Karpas-422 (cell line): ENCODE measurements at regions not wholly inside any gene's neighbourhood (a gene's known extent, or its start where the extent isn't known, plus 50 kb on each side); places are given as distances from the start of the nearest gene placed in this dataset.
"Not testable (repeated sequence)": the region's sequence is repeated elsewhere in the genome, so short reads cannot be mapped to it uniquely, and the experiment has no call there.

Experiments used
- DNase-seq: peaks from one replicate; pipeline ENCODE4 v3.0.0-alpha.2; 2015
- H2AFZ ChIP-seq: fragments of 200-600 bp; sonication (generic); 2 replicates; pipeline ENCODE4 v1.6.1; 2014; ENCODE audit warnings: antibody characterized with exemption, low read length, mixed read lengths
- H3K27ac ChIP-seq: fragments of 200-600 bp; sonication (generic); 2 replicates; pipeline ENCODE4 v1.5.1; 2014; ENCODE audit warnings: mild to moderate bottlenecking, low read length, moderate library complexity
- H3K27me3 ChIP-seq: fragments of 200-600 bp; sonication (generic); 2 replicates; pipeline ENCODE4 v1.6.1; 2014; ENCODE audit warnings: low read length, mixed read lengths
- H3K36me3 ChIP-seq: fragments of 200-600 bp; sonication (generic); 2 replicates; pipeline ENCODE4 v1.6.1; 2014; ENCODE audit warnings: low read length, mixed read lengths; ENCODE audit not compliant: insufficient read depth
- H3K4me1 ChIP-seq: fragments of 200-600 bp; sonication (generic); 2 replicates; pipeline ENCODE4 v1.6.1; 2014; ENCODE audit warnings: mild to moderate bottlenecking, low read length, mixed read lengths
- H3K4me2 ChIP-seq: fragments of 200-600 bp; sonication (generic); 2 replicates; pipeline ENCODE4 v1.6.1; 2014; ENCODE audit warnings: low read length, low read depth, mild to moderate bottlenecking; ENCODE audit not compliant: poor library complexity, severe bottlenecking
- H3K4me3 ChIP-seq: fragments of 200-600 bp; sonication (generic); 2 replicates; pipeline ENCODE4 v1.5.1; 2014; ENCODE audit warnings: mild to moderate bottlenecking, antibody characterized with exemption, low read length, mixed read lengths
- H3K79me2 ChIP-seq: fragments of 200-600 bp; sonication (generic); 2 replicates; pipeline ENCODE4 v1.6.1; 2014; ENCODE audit warnings: mild to moderate bottlenecking, low read length, mixed read lengths
- H3K9ac ChIP-seq: fragments of 200-600 bp; sonication (generic); 2 replicates; pipeline ENCODE4 v1.6.0; 2014; ENCODE audit warnings: low read length
- H3K9me2 ChIP-seq: fragments of 200-600 bp; sonication (generic), shearing (Covaris generic); replicated peaks from 2 replicates; pipeline ENCODE4 v1.6.0; 2014; ENCODE audit warnings: mild to moderate bottlenecking, low read length, moderate library complexity; ENCODE audit not compliant: insufficient read depth
- H3K9me3 ChIP-seq: fragments of 300-700, 200-600 bp; sonication (generic); 2 replicates; pipeline ENCODE4 v1.6.1; 2014; ENCODE audit warnings: low read length, mixed read lengths
- H4K20me1 ChIP-seq: fragments of 200-600 bp; sonication (generic); 2 replicates; pipeline ENCODE4 v1.6.1; 2014; ENCODE audit warnings: mild to moderate bottlenecking, antibody characterized with exemption, low read length, low read depth; ENCODE audit not compliant: insufficient read depth

DNA sequence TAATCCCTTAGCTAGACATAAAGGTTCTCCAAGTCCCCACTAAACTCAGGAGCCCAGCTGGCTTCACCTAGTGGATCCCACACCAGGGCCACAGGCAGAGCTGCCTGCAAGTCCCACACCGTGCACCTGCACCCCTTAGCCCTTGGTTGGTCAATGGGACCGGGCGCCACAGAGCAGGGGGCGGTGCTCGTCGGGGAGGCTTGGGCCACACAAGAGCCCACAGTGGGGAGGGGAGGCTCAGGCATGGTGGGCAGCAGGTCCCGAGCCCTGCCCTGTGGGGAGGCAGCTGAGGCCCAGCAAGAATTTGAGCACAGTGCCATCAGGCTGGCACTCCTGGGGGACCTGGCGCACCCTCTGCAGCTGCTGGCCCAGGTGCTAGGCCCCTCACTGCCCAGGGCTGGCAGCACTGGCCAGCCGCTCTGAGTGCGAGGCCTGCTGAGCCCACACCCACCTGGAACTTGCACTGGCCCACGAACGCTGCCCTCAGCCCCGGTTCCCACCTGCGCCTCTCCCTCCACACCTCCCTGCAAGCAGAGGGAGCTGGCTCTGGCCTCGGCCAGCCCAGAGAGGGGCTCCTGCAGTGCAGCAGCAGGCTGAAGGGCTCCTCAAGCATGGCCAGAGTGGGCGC, 101.7 kb upstream of the PGR start:
- not testable (repeated sequence) for H3K27me3 ChIP-seq, H2AFZ ChIP-seq, H3K79me2 ChIP-seq, H3K9me2 ChIP-seq, H3K9ac ChIP-seq, H3K36me3 ChIP-seq, DNase-seq, H3K27ac ChIP-seq, H3K4me1 ChIP-seq, H3K4me3 ChIP-seq, H4K20me1 ChIP-seq, H3K4me2 ChIP-seq
- peaks cover 29% of the 10 kb centered on the region for H3K9me3 ChIP-seq

DNA sequence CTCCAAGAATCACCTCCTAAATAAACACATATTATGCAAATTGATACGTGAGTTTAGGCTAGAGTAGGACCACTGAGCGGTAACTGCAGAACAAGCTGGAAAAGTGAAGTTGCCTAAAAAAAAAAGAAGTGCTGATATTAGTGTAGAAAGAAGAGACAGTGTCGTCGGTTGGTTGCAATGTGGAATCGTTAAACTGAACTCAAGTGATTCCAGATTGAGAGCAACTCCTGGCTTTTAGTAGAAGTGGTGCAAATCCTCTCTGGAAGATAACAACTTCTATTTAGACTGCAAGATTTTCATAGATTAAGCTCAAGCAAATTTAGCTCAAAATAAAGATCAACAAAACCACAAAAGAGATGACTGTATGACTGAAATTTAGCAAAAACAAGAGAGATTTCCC, 97.0 kb upstream of the PGR start:
- no peaks in the 10 kb centered on the region for H3K79me2 ChIP-seq
- no peaks in the 10 kb centered on the region for H3K4me1 ChIP-seq
- no peaks in the 10 kb centered on the region for H3K36me3 ChIP-seq
- H3K4me2 ChIP-seq: no peak overlapping the region
- no peak for DNase-seq
- no peak overlapping the region for H3K9ac ChIP-seq
- H4K20me1 ChIP-seq: no peaks in the 10 kb centered on the region
- H3K27me3 ChIP-seq: no peaks in the 10 kb centered on the region
- no peaks in the 10 kb centered on the region for H3K9me2 ChIP-seq
- H2AFZ ChIP-seq: no peak overlapping the region
- H3K4me3 ChIP-seq: no peak overlapping the region
- H3K27ac ChIP-seq: no peak overlapping the region
- H3K9me3 ChIP-seq: peaks cover 45% of the 10 kb centered on the region

DNA sequence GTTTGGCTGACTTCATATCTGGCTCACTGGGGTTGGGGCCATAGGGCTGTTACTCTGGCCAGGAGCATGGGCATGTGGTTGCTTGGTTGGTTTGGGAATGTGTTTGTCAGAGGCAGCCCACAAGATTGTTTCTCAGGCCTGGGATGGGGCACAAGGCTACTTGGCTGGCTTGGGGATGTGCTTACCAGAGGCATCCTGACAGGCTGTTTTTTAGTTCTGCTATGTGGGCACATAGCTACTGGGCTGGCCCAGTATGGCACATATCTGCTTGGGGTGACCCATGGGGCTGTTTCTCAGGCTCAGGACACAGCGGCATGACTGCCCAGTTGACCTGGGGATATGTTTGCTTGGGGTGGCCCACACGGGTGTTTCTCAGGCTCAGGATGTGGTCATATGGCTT, 94.6 kb upstream of the PGR start:
- Histone ChIP-seq H3K9ac (no peak overlapping the region), H3K9me3 (peaks cover 48% of the 10 kb centered on the region), H3K79me2 (no peaks in the 10 kb centered on the region), H3K4me3 (no peak overlapping the region), H3K4me2 (no peak overlapping the region), H3K36me3 (no peaks in the 10 kb centered on the region), H3K9me2 (no peaks in the 10 kb centered on the region), H2AFZ (no peak overlapping the region), H4K20me1 (no peaks in the 10 kb centered on the region), H3K4me1 (no peaks in the 10 kb centered on the region), H3K27ac (no peak overlapping the region), H3K27me3 (no peaks in the 10 kb centered on the region)
- DNase-seq: no peak

DNA sequence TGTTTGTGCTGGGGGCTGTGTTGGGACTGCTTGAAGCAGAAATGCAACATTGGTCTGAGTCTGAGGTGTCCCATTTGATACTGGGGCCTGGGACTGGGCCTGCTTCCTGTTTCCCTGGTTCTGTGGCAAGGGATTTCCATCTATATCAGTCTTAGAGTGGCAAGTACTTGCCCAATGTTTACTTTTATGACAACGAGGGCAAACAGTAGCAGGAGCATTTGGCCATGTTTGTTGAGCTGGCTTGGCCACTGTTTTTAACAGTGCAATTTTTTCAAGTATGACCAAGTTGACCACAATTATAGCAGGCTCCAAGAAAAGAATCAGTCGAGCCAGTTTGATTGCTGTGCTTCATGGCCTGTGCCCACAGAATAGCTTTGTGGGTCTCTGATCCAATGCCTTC, 88.5 kb upstream of the PGR start:
- not testable (repeated sequence) for H3K4me2 ChIP-seq, H3K9ac ChIP-seq, H3K27ac ChIP-seq

DNA sequence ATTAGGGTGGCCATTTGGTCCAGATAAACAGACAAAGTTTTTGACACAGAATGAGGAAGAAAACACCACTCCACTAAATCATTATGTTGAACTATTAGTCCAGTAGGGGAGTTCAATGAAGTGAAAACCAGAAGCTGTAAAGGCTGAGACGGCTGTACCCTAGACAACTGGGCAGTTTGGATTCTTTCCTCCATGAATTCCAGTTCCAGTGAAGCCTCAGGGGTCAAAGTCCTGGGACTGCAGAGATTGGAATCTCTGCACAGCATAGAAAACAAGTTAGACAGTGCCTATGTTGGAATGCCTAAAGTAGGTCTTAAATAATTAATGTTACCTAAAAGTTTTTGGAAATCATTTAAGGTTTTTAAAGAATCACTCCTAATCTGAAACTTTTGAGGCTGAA, 86.5 kb upstream of the PGR start:
- H3K9me2 ChIP-seq, H3K4me1 ChIP-seq, H3K27me3 ChIP-seq, H2AFZ ChIP-seq, H3K27ac ChIP-seq, H3K4me3 ChIP-seq, H3K9ac ChIP-seq, H4K20me1 ChIP-seq, H3K36me3 ChIP-seq, DNase-seq, H3K79me2 ChIP-seq, H3K4me2 ChIP-seq: not testable (repeated sequence)
- peaks cover 74% of the 10 kb centered on the region for H3K9me3 ChIP-seq

More for the DNA sequence above, 88.5 kb upstream of the PGR start:
- not testable (repeated sequence) for H4K20me1 ChIP-seq, H3K36me3 ChIP-seq, H3K79me2 ChIP-seq, H2AFZ ChIP-seq, H3K4me3 ChIP-seq, H3K9me2 ChIP-seq, DNase-seq, H3K4me1 ChIP-seq, H3K27me3 ChIP-seq
- H3K9me3 ChIP-seq: peaks cover 73% of the 10 kb centered on the region

DNA sequence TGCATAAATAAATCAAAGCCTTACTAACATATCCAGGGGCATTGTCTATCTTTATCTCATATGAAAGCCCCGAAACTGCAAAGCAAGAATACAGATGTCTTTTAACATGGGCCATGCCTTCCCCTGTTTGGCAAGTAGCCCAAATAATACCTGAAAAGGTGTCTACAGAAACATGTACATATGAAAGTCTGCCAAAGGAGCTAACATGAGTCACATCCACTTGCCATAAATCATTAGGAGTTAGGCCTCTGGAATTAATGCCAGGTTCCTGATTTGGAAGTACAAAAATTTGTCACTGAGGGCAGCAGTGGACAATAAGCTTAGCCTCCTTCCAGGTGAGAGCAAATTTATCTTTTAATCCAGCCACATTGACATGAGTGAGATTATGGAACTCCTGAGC, 85.5 kb upstream of the PGR start:
- Histone ChIP-seq H3K27me3 (no peaks in the 10 kb centered on the region), H3K36me3 (no peaks in the 10 kb centered on the region), H3K4me2 (no peak overlapping the region), H3K27ac (no peak overlapping the region), H2AFZ (no peak overlapping the region), H3K4me3 (no peak overlapping the region), H3K79me2 (no peaks in the 10 kb centered on the region), H3K9me2 (no peaks in the 10 kb centered on the region), H3K4me1 (no peaks in the 10 kb centered on the region), H3K9me3 (peaks cover 81% of the 10 kb centered on the region), H3K9ac (no peak overlapping the region), H4K20me1 (no peaks in the 10 kb centered on the region)
- DNase-seq: no peak

DNA sequence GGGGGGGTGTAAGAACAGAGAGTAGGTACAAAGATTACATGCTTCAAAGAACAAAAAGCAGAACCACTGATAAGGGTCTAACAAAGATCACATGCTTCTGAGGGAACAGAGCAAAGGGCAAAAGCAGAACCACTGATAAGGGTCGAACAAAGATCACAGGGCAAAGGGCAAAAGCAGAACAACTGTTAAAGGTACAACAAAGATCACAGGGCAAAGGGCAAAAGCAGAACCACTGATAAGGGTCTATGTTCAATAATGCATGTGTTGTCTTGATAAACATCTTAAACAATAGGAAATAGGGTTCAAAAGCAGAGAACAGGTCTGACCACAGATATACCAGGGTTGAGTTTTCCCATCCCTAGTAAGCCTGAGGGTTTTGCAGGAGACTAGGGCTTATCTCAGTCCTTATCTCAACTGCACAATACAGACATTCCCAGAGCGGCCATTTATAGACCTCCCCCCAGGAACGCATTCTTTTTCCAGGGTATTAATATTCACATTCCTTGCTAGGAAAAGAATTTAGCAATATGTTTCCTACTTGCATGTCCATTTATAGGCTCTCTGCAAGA, 81.9 kb upstream of the PGR start:
- no peaks in the 10 kb centered on the region for H3K27me3 ChIP-seq
- H3K4me2 ChIP-seq: no peak overlapping the region
- H3K9me2 ChIP-seq: no peaks in the 10 kb centered on the region
- DNase-seq: no peak
- no peak overlapping the region for H3K9ac ChIP-seq
- no peak overlapping the region for H2AFZ ChIP-seq
- no peaks in the 10 kb centered on the region for H3K79me2 ChIP-seq
- H3K36me3 ChIP-seq: no peaks in the 10 kb centered on the region
- H3K4me1 ChIP-seq: no peaks in the 10 kb centered on the region
- H3K27ac ChIP-seq: no peak overlapping the region
- H3K4me3 ChIP-seq: no peak overlapping the region
- H3K9me3 ChIP-seq: peaks cover 83% of the 10 kb centered on the region
- H4K20me1 ChIP-seq: no peaks in the 10 kb centered on the region

DNA sequence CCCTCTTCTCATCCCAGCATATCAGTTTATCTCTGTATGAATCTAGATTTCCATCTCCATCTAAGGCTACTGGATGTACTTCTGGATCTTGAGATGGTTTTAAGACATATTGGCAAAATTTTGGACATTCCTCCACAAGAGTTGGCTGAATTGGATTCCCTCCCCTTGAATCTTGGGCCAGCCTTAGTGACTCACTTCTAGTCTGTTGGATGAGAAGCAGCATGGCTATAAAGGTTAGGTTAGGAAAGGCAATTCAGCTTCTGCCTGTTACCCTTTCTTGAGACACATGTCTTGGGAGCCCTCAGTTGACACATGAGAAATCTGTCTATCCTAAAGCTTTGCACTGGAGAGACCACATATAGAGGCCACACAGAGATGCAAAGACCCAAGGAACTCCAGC, 73.0 kb upstream of the PGR start:
- H3K4me2 ChIP-seq: no peak overlapping the region
- H2AFZ ChIP-seq: no peak overlapping the region
- no peaks in the 10 kb centered on the region for H3K4me1 ChIP-seq
- no peak overlapping the region for H3K27ac ChIP-seq
- no peak overlapping the region for H3K9ac ChIP-seq
- H3K79me2 ChIP-seq: no peaks in the 10 kb centered on the region
- H3K9me3 ChIP-seq: peaks cover 70% of the 10 kb centered on the region
- no peak overlapping the region for H3K4me3 ChIP-seq
- no peak for DNase-seq
- H3K27me3 ChIP-seq: no peaks in the 10 kb centered on the region
- H3K9me2 ChIP-seq: no peaks in the 10 kb centered on the region
- no peaks in the 10 kb centered on the region for H3K36me3 ChIP-seq
- no peaks in the 10 kb centered on the region for H4K20me1 ChIP-seq
